Activated CD8-positive, alpha-beta memory T cell treated with anti-CD3 and anti-CD28 coated beads for 48 hours (primary cell): ENCODE measurements at regions not wholly inside any gene's neighbourhood (a gene's known extent, or its start where the extent isn't known, plus 50 kb on each side); places are given as distances from the start of the nearest gene placed in this dataset.

Source experiments
- DNase-seq, 3 experiments: peaks; one replicate each; pipeline ENCODE4 v3.0.0-alpha.2; 2020; ENCODE audit warnings: low read depth in 2 of 3, low spot score in 2 of 3

DNA sequence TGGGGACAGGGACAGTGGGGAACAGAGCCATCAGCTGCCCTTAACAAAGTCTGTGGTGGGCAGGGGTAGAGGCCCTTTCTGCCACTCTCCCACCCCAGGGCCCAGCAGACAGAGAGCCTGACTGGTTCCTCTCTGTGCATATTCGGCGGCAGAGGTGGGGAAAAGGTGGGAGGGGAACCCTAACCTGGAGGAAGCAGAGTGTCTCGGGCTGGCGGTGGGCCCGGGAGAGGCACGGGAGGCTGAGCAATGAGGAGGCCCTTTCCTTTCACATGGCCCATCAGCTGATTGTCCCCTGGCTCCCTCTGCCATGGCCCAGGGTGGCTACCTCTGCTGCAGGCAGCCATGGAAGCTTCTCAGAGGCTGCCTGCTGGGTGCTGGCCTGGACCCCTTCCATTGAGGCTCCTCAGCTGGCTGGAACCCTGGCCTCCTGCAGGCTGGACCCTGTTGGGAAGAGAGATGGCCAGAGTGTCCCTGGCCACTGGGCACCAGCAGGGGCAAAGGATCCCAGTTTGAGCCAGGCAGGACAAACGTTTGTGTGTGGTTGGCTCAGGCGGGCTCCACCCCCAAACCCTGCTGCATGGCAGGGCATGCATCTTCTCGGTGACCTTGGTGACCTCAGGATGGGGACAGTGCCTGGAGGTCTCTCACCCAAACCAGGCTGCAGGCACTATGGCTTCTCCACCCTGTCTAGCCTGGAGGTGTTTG is 202.8 kb upstream of the ZNF536 start:
- DNase-seq, result no peak

DNA sequence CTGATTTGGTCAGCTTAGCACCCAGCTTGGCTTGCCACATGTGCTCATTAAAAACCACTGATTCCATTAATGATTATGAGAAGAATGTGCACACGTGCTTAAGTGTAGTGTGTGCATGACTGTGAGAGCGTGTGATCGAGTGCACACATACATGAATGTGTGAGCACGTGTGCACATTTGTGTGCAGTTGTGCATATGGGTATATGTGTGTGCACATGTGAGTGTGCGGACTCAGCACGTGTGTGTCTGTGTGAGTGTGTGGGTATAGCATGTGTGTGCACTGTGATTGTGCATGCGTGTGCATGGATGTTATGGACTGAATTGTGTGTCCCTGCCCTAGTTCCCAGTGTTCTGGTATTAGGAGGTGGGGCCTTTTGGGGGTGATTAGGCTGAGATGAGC is 202.1 kb upstream of the ZNF536 start:
- no peak for DNase-seq

DNA sequence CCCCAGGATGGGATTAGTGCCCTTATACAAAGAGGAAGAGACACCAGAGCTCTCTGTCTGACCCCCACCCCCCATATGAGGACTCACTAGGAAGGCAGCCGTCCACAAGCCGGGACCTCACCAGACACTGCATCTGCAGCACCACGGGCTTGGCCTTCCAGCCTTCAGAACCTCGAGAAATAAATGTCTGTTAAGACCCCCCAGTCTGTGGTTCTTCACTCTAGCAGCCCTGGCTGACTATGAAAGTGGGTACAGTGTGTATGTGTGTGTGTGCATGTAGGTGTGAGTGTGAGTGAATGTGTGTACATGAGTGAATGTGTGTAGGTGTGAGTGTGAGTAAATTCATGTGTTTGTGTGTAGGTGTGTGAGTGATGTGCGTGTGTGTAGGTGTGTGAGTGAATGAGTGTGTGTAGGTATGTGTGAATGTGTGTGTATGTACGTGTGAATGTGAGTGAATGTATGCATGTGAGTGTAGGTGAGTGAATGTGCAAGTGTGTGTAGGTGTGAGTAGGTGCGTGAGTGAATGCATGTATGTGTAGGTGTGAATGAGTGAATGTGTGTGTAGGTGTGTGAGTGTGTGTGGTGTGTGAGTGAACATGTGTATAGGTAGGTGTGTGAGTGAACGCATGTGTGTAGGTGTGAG is 201.6 kb upstream of the ZNF536 start:
- DNase-seq, result no peak

DNA sequence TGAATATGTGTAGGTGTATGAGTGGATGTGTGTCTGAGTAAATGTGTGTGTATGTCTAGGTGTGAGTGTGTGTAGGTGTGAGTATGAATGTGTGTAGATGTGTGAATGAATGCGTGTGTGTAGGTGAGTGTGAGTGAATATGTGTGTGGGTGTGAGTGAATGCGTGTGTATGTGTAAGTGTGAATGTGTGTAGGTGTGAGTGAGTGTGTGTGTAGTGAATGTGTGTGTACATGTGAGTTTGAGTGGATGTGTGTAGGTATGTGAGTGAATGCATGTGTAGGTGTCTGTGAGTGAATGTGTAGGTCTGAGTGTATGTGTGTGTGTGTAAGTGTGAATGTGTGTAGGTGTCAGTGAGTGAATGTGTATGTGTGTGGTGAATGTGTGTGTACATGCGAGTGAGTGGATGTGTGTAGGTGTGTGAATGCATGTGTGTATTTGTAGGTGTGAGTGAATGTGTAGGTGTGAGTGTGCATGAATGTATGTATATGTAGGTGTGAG is 201.0 kb upstream of the ZNF536 start:
- DNase-seq, result no peak

DNA sequence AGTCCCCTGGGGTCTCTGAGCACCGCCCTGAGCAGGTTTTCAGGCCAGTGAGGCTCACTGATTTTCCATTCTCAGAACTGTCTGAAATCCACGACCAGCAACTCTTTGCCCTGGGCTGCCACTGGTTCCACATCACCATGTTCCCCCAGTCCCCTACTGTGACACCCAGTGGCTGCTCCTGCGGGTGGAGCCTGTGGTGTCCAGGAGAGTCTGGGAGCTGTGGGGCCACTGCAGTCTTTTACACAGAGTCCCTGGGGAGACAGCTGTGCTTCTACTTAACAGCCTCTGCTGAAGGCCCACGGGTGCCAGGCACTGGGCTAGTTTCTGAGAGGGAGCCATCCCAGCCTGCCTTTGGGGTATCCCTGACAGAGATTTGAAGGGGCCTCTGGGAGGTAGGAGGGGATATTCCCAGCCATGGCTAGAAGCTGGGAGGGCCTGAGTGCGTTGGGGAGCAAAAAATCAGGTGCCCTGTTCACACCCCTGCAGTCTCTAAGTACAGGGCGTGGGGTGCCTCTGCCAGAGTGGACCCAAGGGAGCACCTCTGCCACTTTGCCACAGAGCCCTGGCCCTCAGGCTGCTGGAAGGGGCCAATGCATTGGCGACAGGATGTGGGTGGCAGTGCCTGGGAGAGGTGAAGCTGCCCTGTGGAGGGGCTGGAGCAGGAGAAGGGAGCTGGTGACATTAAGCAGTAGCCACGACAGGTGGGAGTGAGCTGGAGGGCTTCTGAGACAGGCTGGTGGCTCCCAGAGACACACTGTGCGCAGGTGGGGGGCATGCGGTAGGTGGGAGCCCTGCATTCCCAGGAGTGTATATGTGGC is 200.2 kb upstream of the ZNF536 start:
- DNase-seq, result no peak

DNA sequence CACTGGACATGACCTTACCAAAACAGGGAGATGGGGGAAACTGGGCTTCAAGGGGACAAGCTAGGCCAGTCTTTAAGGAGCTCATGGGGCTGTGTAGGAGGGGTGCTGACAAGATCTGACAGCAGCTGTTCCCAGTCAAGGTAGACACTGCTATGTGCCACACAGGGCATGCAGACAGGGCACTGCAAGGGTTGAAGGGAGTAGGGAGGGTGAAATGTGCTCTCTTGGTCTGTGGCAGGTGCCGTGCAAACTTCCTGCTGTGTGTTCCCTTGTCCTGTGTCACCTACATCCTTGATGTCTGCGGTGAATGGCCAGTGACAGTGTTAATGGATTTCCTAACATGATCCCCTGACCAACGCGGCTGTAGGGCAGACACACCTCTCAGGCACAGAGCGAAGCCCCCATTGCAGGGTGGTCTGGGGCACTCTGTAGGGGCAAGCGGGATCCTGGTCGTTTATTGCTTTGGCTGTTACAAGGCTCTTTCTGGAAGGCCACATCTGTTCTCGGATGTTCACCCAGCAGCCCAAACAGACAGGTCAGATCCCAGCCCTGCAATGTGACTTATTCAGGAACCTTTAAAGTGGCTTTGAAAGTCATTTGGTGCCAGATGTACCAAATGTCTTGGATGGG is 199.5 kb upstream of the ZNF536 start:
- DNase-seq, result no peak

DNA sequence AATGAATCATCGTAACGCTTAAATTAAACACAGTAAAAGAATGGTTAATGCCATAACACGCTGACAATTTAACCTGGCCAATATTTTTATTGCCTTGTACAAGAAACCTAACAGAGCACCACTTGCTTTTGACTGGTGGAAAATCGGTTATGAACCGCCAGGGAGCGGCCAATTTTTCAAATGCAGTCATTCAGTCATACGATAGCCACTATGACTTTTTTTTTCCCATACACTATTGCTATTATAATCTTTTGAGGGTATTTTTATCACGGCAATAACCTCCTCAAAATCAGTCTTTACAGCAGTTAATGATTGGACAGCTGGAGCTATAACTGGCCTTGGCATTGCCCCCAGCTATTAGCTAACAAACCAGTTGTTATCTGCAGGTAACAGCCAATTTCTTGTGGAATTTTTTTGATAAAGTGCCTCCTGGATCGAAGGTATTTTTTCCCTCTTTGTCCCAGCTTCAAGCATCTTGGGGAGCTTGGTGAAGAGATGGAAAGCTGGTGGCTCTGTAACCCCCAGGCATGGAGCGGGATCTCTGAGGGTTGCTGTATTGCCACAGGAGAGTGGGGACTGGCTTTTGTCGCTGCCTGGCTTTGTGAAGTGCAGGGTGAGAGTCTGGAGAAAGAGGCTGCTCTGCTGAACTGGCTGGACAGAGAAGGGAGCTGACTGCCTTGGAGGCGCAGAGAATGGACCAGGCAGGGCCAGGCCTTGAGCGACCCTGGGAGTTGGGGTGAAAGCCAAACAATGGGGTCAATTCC is 198.4 kb upstream of the ZNF536 start:
- DNase-seq, result no peak

DNA sequence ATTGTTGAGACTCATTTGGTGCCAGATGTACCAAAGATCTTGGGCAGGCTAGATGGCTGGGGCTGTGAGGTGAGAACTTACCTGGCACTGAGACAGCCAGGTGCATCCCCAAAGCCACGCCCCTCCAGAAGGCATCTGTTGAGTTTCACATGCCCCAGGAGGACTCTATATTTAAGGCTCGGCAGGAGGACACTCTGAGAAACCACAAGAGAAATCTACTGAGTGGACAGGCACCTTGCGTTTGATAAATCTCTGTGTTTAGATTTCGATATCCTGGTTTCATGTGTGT is 197.9 kb upstream of the ZNF536 start:
- no peak for DNase-seq

DNA sequence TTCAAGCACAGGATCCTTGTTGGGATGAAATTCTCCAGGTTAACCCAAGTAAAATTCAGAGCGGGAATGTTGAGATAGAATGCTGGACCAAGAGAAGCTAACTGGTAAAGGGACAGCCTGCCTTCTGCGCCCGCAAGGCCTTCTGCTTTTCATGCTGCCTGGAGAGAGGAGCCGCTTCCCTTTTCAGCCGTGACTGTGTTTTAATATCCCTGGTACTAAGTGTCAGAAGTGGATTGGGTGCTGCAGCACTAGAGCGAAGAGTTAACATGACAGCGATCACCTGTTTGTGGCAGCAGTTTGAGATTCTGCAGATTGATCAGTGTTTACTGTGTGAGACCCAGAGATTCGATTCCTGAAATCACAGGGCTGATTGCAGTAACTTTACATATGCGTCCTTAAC is 197.4 kb upstream of the ZNF536 start:
- DNase-seq, result no peak

DNA sequence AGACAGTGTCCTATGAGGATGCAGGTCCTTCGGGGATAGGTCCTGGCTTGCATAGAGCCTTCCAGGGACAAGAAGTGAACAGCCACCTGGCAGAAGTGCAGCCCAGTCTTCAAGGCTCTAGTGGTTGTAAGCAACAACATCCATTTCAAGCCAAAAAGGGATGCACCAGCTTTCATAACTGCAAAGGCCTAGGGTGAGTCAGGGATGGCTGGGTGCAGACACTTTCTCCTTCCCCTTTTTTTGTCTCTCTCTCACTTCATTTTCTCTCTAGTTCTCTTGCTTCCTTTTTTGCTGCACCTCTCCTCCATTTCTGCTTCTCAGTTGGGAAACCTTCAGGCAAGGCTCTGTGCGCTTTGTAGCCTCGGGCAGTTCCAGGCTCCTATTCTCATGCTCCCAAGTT is 196.2 kb upstream of the ZNF536 start:
- no peak for DNase-seq

DNA sequence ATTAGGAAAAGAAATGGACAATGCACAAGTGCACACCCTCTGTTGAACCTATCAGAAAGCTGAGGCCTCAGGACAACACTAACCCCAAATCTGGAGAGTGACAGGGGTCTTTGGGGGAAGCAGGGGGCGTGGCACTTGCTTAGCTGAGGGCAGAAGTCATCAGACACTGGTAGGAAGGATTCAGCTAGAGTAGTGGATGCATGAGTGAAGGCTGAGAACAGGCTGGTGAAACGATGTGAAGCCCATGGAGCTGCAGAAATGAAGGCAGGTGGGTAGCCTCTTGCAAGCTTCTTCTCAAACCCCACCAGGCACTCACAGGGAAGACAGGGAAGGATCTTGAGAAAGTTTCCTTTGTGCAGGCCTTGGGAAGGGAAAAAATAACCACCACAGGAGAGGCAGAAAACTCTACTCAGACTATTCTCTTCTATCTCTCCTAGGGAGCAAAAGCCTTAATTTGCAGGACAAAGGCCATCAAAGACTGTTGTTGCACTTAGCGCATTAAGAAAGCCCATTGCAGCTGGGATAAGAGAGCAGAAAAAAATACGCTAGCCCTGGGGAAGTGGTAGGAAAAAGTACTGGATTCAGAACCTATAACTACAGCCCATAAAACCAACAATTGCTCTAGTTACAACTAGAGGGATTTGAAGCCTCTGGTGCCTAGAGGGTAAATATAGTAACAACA is 193.3 kb upstream of the ZNF536 start:
- no peak for DNase-seq

DNA sequence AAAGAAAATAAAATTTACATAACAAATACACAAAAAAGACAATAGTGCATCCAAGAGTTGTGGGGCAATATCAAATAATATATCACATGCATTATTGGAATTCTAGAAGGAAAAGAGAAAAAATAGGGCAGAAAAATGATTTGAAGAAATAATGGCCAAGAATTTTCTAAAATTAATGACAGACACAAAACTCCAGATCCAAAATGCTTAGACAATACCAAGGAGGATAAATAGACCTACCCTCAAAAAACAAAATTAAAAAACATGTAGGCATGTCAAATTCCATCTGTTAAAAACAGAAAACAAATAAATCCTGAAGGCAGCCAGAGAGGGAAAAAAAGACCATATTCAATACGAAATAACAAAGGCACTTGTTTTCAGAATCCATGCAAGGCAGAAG is 191.5 kb upstream of the ZNF536 start:
- DNase-seq, result no peak

DNA sequence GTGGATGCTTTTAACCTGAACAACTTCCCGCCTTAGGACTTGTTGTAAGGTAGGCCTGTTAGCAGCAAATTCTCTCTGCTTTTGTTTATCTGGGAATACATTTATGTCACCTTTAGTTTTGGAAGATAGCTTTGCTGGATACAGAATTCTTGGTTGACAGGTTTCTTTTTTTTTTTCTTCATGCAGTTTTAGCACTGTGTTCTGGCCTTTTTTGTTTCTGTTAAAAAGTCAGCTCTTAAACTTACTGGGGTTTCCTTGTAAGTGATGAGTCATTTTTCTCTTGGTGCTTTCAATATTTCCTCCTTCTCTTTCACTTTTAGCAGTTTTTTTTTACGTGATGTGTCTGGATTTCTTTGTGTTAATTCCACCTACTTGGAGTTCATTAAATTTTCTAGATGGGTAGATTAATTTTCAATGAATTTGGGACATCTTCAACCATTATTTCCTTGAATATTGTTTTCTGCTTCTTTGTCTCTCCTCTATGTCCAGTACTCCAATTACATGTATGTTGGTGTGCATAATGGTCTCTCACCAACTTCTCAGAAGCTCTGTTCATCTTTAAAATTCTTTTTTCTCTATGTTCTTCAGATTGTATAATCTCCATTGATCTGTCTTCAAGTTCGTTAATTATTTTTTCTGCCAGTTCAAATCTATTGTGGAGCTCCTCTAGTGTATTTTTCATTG is 188.2 kb upstream of the ZNF536 start:
- no peak for DNase-seq

DNA sequence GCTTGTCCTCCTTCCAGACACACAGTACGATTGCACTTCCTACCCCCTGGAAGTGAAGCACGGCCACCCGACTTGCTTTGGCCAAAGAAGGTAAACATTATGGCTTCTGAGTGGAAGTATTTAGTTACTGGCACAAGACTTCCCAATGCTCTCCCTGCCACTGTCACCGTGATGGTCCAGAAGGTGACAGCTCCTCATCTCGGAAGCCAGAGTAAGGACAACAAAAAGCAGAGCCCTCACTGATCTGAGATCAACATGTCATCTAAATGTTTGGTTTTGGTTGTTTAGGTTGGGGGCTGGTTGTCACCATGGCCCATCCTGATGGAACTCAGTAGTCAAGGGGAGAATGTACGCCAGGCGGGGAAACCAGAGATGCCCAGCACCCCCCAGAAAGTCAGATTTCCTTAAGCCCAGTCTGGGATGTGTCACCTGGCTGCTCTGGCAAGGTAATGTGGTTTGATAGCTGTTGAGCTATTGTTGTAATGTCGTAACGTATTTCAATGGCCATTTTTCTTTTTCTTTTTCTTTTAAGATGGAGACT is 170.1 kb upstream of the ZNF536 start:
- no peak for DNase-seq

DNA sequence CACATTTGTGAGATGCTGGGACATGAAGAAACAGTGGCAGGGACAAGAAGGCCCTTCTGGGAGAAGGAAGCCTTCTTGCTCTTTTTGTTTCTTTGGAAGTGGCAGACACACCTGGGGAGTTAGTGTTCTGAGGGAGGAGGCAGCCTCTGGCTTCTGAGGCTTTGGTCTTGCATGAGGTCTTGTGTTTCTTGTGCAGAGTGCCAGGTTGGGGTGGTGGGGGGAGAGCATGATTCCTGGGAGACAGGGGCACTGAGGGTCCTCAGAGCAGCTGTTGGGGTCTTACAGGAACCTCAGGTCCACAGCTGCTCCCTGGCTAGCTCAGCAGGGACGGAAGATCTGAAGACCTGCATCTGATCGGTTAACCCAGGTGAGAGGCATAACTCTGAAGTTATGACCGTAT is 167.5 kb upstream of the ZNF536 start:
- DNase-seq, result no peak

DNA sequence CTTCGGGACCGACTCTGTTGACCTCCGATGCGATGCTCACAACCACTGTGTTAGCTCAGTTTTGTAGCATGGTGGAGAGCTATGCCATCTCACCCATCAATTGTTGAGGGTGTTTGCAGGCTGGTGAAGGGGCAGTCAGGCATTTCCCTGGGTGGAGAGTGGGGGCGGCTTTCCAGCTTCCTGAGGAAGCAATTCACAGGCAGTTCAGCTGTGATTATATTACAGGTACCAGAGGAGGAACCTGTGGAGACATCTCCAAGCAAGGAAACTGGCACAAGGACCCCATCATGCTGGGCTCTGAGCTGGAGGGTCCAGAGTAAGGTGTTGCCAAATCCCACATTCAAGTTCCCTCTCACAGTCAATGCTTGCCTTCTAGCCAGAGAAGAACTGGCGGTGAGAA is 166.0 kb upstream of the ZNF536 start:
- no peak for DNase-seq

DNA sequence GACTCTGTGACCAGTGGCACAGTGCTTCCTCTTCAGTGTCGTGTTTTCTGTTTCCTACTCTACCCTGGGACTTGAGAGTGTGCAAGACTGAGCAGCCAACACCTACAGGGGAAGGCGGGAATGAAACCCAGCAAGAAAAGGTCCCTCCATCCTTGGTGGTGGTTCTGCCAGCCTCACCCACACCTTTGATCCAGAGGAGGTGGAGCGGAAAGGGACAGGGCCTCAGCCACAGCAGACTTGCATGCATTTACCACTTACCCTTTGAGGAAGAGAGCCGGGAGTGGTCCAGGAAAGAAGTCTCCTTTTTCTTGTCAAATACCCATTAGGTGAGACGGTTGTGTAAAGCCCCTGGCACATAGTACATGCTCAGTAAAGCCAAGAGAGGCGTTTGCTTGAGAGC is 164.8 kb upstream of the ZNF536 start:
- DNase-seq, result no peak

DNA sequence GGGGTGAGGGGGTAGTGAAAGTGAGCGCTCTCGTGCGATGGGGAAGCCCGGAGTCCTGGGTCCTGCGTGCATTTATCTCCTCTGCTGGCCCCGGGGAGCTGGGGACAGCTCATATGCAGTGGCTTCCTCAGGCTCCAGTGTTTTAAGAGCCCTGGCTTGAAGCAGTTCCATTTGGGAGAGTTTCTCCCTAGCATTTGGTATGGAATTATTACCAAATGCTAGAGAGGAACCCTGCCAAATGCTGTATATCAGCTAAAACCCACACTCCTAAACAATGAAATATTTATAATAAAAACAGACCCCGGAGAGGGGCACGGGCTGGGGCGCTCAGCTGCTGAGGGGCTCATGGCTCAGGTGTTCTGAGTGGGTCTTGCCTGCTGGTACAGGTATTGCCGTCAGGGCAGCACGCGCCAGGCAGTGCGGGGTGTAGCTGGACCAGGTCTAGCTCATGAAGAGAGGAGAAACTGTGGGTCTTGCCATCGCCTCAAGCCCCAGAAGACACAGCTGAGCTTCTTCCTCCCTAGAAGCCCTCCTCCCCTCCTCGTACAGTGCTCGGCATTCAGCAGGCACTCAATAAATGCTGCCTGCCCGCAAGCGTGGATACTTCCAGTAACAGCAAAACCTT is 163.6 kb upstream of the ZNF536 start:
- no peak for DNase-seq
